ENCODE measurements at regions not wholly inside any gene's neighbourhood (a gene's known extent, or its start where the extent isn't known, plus 50 kb on each side); places are given as distances from the start of the nearest gene placed in this dataset.
"Not testable (repeated sequence)": the region's sequence is repeated elsewhere in the genome, so short reads cannot be mapped to it uniquely, and the experiment has no call there.

DNA sequence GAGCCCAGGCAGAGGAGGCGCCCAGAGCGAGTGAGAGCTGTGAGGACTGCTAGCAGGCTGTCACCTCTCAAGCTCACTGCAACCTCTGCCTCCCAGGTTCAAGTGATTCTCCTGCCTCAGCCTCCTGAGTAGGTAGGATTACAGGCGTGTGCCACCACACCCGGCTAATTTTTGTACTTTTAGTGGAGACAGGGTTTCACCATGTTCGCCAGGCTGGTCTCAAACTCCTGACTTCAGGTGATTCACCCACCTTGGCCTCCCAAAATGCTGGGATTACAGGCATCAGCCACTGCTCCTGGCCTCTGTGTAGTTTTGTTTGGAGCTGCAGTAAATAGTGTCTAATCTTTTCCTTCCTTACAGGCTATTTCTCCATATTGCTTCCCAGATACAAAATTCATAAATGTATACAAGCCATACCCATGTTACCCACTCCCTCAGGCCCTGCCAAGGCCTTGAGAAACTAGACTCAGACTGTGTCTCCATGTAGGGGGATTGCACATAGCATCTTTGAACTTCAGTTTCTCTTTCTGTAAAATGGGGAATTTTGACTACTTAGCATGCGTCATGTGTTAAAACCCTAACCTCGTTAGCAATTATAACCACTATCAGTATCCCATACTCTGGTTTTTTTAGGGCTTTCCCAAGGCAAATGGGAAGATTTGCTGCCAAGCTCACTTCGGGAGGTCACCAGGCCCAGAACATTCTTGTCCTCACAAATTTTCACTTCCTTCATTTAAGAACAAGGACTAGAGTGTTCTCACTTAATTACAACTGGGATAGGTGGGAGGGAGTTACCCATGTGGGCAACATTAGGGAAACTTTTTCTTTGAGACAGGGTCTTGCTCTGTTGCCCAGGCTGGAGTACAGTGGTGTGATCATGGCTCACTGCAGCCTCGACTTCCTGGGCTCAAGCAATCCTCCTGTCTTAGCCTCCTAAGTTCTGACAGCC lies 67.3 kb upstream of the DDR1 start:
- DNase-seq (ENCODE audit: low read depth in 2 of 2) = no peak
- no peak overlapping the region for H3K4me3 ChIP-seq (replicated peaks in 1 of 2; ENCODE audit: low read depth in 2 of 2, low read length in 2 of 2)
- TF ChIP-seq, protein P1, sequence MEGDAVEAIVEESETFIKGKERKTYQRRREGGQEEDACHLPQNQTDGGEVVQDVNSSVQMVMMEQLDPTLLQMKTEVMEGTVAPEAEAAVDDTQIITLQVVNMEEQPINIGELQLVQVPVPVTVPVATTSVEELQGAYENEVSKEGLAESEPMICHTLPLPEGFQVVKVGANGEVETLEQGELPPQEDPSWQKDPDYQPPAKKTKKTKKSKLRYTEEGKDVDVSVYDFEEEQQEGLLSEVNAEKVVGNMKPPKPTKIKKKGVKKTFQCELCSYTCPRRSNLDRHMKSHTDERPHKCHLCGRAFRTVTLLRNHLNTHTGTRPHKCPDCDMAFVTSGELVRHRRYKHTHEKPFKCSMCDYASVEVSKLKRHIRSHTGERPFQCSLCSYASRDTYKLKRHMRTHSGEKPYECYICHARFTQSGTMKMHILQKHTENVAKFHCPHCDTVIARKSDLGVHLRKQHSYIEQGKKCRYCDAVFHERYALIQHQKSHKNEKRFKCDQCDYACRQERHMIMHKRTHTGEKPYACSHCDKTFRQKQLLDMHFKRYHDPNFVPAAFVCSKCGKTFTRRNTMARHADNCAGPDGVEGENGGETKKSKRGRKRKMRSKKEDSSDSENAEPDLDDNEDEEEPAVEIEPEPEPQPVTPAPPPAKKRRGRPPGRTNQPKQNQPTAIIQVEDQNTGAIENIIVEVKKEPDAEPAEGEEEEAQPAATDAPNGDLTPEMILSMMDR (IDR thresholded peaks at IDR 0.05; ENCODE audit: low read depth, low read length) = no peak

DNA sequence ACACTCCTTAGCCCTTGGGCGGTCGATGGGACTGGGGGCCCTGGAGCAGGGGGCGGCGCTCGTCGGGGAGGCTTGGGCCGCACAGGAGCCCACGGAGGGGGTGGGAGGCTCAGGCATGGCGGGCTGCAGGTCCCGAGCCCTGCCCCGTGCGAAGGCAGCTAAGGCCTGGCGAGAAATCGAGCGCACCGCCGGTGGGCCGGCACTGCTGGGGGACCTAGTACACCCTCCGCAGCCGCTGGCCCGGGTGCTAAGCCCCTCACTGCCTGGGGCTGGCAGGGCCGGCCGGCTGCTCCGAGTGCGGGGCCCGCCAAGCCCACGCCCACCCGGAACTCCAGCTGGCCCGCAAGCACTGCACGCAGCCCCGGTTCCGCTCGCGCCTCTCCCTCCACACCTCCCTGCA lies 68.0 kb upstream of the DDR1 start:
- DNase-seq (ENCODE audit: low read depth in 2 of 2); H3K4me3 ChIP-seq (replicated peaks in 1 of 2; ENCODE audit: low read depth in 2 of 2, low read length in 2 of 2): not testable (repeated sequence)

DNA sequence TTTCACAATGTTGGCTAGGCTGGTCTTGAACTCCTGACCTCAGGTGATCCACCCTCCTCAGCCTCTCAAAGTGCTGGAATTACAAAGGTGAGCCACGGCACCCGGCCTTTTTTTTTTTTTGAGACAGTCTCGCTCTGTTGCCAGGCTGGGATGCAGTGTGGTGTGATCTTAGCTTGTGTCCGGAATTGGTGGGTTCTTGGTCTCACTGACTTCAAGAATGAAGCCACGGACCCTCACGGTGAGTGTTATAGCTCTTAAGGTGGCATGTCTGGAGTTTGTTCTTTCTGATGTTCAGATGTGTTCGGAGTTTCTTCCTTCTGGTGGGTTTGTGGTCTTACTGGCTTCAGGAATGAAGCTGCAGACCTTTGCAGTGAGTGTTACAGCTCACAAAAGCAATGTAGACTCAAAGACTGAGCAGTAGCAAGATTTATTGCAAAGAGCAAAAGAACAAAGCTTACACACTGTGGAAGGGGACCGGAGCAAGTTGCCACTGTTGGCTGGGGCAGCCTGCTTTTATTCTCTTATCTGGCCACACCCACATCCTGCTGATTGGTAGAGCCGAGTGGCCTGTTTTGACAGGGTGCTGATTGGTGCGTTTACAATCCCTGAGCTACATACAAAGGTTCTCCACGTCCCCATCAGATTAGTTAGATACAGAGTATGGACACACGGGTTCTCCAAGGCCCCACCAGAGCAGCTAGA lies 69.1 kb upstream of the DDR1 start:
- not testable (repeated sequence) for H3K4me3 ChIP-seq (replicated peaks in 1 of 2; ENCODE audit: low read depth in 2 of 2, low read length in 2 of 2); DNase-seq (ENCODE audit: low read depth in 2 of 2)

DNA sequence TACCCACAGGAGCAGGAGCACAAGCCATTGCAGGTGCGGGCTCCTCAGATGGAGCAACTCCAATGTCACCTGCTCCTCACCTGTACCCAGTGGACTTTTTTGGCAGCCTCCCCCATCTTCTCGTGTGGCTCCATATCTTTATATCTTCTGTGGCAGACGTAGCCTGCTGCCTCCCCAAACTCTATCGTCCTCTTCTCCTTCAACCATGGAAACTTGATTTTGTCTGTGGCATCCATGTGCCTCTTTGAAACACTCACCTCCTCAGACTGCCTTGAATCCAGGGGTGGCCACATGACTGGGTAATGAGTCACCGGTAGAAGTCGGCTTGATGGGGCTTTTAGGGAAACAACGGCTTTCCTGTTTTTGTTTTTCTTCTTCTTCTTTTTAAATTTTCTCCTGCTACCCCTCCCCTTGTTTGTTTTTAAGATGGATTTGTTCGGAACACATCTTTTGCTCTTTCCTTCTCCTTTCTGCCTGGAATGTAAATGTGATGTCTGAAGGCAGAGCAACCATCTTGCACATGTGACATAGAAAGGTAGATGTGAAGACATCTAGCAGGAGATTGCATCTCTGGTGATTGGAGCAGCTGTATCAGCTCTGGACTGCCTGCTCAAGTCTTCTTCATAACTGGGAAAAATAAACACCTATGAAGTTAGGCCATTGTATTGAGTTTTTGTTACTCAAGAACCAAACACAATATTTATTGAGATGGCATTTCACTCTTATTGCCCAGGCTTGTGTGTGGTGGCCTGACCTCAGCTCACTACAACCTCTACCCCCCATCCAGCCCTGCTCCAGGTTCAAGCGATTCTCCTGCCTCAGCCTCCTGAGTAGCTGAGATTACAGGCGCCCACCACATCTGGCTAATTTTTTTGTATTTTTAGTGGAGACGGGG lies 69.9 kb upstream of the DDR1 start:
- peak; percentile 80 to 93 for DNase-seq (ENCODE audit: low read depth in 2 of 2)
- TF ChIP-seq, protein P1 (IDR thresholded peaks at IDR 0.05; ENCODE audit: low read depth, low read length) = no peak
- H3K4me3 ChIP-seq (replicated peaks in 1 of 2; ENCODE audit: low read depth in 2 of 2, low read length in 2 of 2) = no peak overlapping the region

DNA sequence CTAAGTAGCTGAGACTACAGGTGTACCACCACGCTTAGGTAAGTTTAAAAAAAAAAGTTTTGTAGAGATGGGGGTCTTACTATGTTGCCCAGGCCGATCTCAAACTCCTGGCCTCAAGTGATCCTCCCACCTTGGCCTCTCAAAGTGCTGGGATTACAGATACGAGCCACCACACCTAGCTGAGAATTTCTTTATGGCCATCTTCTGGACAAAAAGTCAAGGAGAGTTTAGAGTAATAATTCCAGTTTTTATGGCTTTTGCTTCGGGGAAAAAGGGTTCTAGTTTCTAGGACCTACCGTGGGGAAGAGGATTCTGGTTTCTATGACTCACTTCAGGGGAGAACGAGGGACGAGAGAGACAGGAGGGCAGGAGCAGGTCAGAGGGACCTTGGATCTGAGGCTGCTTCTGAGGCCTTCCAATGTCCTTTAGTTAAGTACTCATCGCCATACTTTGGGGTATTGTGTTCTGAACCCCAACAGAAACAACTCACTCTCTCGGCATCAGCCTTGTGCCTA lies 69.3 kb upstream of the IER3 start:
- H3K4me3 ChIP-seq (replicated peaks in 1 of 2; ENCODE audit: low read depth in 2 of 2, low read length in 2 of 2) = no peak overlapping the region
- no peak for DNase-seq (ENCODE audit: low read depth in 2 of 2)
- TF ChIP-seq, protein P1 (IDR thresholded peaks at IDR 0.05; ENCODE audit: low read depth, low read length) = no peak

DNA sequence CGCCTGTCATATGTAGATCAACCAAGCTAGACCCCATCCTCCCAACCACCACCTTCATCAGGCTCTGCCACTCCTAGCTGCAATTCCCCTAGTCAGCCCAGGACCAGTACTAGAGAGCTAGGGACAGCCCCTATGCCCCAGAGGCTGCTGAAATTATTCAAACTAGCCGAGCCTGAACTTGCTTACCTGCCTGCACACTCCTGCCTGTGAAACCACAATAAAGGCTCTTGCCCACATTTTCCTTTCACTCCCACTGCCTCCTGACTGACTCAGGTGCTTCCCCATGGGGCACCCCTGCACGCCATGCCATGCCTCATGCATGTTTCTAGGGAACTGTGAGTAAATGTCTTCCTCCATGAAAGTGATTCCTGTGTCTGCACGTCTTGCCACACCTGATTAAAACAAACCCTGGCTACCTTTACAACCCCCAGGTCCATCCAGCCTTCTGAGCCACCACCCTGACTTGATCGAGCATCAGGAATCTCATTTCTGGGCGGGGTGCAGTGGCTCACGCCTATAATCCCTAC lies 66.5 kb upstream of the IER3 start:
- TF ChIP-seq, protein P1 (IDR thresholded peaks at IDR 0.05; ENCODE audit: low read depth, low read length) = no peak
- DNase-seq (ENCODE audit: low read depth in 2 of 2) = no peak
- H3K4me3 ChIP-seq (replicated peaks in 1 of 2; ENCODE audit: low read depth in 2 of 2, low read length in 2 of 2) = no peak overlapping the region

DNA sequence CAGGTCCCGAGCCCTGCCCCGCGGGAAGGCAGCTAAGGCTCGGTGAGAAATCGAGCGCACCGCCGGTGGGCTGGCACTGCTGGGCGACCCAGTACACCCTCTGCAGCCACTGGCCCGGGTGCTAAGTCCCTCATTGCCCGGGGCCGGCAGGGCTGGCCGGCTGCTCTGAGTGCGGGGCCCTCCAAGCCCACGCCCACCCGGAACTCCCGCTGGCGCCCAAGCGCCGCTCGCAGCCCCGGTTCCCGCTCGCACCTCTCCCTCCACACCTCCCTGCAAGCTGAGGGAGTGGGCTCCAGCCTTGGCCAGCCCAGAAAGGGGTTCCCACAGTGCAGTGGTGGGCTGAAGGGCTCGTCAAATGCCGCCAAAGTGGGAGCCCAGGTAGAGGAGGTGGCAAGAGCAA lies 63.2 kb upstream of the IER3 start:
- H3K4me3 ChIP-seq (replicated peaks in 1 of 2; ENCODE audit: low read depth in 2 of 2, low read length in 2 of 2); DNase-seq (ENCODE audit: low read depth in 2 of 2): not testable (repeated sequence)

Data from cardiac fibroblast (primary cell).